Subcutaneous abdominal adipose tissue (tissue), 5 donors: ENCODE measurements at regions not wholly inside any gene's neighbourhood (a gene's known extent, or its start where the extent isn't known, plus 50 kb on each side); places are given as distances from the start of the nearest gene placed in this dataset.

Experiments used
- H3K27ac ChIP-seq: one replicate; pipeline ENCODE4 v1.7.0; 2013; ENCODE audit warnings: low read depth, mild to moderate bottlenecking, inconsistent platforms, low read length, moderate library complexity
- H3K27me3 ChIP-seq, 5 donors: one replicate each; pipeline ENCODE4 v1.7.0; 2013; ENCODE audit warnings: low read length in 5 of 5, inconsistent platforms in 1 of 5; ENCODE audit not compliant: control insufficient read depth in 5 of 5, insufficient read depth in 4 of 5
- H3K36me3 ChIP-seq, 5 donors: one replicate each; pipeline ENCODE4 v1.7.0; 2013; ENCODE audit warnings: low read length in 5 of 5; ENCODE audit not compliant: control insufficient read depth in 5 of 5, insufficient read depth in 5 of 5
- H3K4me1 ChIP-seq, 5 donors: one replicate each; pipeline ENCODE4 v1.7.0; 2013; ENCODE audit warnings: low read length in 5 of 5, mild to moderate bottlenecking in 3 of 5, moderate library complexity in 1 of 5; ENCODE audit not compliant: control insufficient read depth in 5 of 5, insufficient read depth in 5 of 5
- H3K4me3 ChIP-seq, 5 donors: one replicate each; pipeline ENCODE4 v1.7.0; 2013; ENCODE audit warnings: low read length in 5 of 5, low read depth in 1 of 5
- H3K9ac ChIP-seq, 5 donors: one replicate each; pipeline ENCODE4 v1.7.0; 2013; ENCODE audit warnings: low read length in 5 of 5, mild to moderate bottlenecking in 4 of 5, moderate library complexity in 3 of 5
- H3K9me3 ChIP-seq, 5 donors: one replicate each; pipeline ENCODE4 v1.7.0; 2013; ENCODE audit warnings: low read length in 5 of 5; ENCODE audit not compliant: control insufficient read depth in 5 of 5
- donor health status: healthy.
- donor health status: healthy.
- donor health status: healthy.
- donor health status: healthy.
- donor health status: healthy.

DNA sequence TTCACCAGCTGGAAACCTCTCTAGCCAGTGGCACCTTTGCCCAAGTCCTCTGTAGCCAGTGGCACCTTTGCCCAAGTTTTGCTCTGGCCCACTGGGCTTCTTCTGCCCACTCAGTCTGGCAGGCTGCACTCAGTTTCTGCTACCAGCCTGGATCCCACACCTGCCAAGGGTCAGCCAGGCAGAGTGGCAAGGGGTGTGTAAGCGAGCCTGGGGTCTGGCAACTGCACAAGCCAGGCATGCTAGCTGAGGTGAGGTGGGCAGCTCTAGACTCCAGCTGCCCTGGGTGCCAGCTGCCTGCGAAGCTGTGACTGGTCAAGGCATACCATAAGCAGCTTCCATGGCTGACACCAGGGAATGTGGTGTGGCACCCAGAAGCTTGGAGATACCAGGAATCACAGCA lies 233.1 kb upstream of the DKK2 start:
- no peak overlapping the region for H3K9ac ChIP-seq
- no peak overlapping the region for H3K27ac ChIP-seq
- peaks cover 0 to 2% (median 0%) of the 10 kb centered on the region in 5 donors for H3K9me3 ChIP-seq
- H3K27me3 ChIP-seq: no peaks in the 10 kb centered on the region
- no peaks in the 10 kb centered on the region for H3K36me3 ChIP-seq
- no peaks in the 10 kb centered on the region for H3K4me1 ChIP-seq
- no peak overlapping the region for H3K4me3 ChIP-seq

DNA sequence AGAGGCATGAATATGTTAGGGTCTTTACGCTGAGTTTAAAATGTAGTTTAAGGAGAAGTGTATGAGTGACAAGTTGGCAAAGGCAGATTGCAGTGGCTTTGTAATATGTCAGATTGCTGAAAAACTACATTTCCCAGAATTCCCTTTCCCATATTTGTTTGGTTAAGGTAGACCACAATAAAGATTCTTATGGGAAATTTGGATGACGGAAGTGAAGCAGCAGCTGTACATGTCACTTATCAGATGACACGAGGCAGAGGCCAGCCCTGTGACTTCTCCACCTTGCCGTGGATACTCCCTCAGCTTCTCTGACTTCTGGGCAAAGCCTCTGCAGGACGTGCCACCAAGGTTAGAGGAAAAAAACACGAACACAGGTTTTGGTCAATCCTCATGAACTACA lies 229.7 kb upstream of the DKK2 start:
- Histone ChIP-seq H3K27ac (no peak overlapping the region), H3K4me3 (no peak overlapping the region), H3K9ac (no peak overlapping the region), H3K4me1 (no peaks in the 10 kb centered on the region), H3K9me3 (peaks cover 0 to 2% (median 0%) of the 10 kb centered on the region in 5 donors), H3K27me3 (no peaks in the 10 kb centered on the region), H3K36me3 (no peaks in the 10 kb centered on the region)

DNA sequence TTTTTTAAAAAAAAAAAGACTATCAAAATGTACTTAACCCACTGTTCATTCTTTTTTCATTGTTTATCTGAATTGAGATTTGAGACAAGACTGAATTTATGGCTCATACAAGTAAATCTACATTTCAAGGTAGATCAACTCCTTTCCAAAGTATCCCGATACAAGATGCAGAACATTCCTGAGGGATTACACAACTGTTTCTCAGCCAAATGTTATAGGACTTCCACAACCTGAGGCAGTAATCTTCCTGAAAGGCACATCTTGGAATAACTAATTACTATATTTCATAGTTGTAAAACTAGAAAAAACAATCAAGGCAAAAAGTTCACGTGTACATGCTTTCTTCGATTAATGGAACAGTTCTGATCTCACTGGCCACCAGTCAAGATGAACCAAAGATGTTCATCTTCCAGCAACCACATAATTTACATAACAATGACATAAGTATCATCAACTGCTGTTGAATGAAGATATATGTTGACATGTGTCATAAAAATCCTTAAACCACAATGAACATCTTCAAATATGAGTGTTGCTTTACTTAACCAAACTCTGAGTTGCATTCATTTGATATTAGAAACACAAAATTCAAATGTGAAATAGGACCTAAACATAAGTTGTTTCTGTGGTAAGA lies 225.2 kb upstream of the DKK2 start:
- Histone ChIP-seq H3K4me3 (no peak overlapping the region), H3K4me1 (no peaks in the 10 kb centered on the region), H3K9ac (no peak overlapping the region), H3K9me3 (no peaks in the 10 kb centered on the region), H3K36me3 (no peaks in the 10 kb centered on the region), H3K27ac (no peak overlapping the region), H3K27me3 (no peaks in the 10 kb centered on the region)

DNA sequence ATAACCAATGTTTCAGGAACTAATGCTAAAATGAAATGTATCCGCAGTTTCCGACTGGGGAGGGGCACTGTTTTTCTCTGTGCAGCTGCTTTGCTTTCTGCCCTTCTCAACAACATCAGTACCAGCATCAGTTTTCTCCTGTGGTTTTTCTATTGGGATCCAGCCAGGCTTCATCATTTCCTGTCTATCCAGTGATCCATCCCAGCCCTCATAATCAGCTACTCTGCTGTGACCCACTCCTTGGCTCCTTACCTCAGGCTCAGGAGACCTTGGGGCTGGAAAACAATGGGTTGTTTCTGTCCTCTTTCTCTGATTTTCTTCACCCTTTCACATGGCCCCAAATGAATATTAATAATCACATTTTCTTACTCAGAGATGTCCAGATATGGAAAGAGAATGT lies 222.2 kb upstream of the DKK2 start:
- Histone ChIP-seq H3K27ac (no peak overlapping the region), H3K9me3 (no peaks in the 10 kb centered on the region), H3K9ac (no peak overlapping the region), H3K36me3 (no peaks in the 10 kb centered on the region), H3K27me3 (no peaks in the 10 kb centered on the region), H3K4me1 (no peaks in the 10 kb centered on the region), H3K4me3 (no peak overlapping the region)

DNA sequence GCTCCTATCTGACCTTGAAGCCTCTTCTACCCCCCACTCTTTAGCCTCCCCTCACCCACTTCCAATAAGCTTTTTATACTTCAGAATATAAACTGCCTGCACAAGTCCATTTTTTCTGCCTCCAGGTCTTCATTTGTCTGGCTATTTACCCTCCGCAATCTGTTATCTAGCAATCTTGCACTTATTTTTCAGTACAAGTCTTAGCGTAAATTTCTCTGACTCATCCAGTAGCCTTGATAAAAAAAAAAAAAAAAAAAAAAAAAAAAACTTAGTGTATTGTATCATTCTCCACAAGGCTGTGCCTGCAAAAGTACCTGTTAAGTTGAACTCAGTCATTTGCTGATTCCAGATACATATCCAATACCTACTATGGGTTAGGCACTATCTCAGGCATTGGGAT lies 219.5 kb upstream of the DKK2 start:
- Histone ChIP-seq H3K27me3 (no peaks in the 10 kb centered on the region), H3K36me3 (no peaks in the 10 kb centered on the region), H3K27ac (no peak overlapping the region), H3K4me3 (no peak overlapping the region), H3K9me3 (no peaks in the 10 kb centered on the region), H3K4me1 (no peaks in the 10 kb centered on the region), H3K9ac (no peak overlapping the region)

DNA sequence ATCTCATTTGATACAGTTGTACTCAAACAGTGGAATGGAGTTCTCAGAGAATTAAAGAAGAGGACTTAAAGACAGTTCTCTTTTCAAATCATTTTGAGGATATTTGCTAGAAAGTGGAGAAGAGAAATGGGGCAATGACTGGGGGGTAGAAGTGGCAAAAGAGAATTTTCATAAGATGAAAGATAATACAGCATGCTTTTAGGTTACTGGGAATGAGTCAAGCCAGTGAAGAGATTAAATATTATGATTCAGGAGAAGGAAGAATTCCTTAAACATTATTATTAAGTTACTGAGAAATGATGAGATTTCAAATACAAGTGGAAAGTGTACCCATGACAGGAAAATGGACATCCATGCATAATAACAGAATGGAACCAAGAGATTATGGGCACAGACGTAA lies 219.0 kb upstream of the DKK2 start:
- no peak overlapping the region for H3K27ac ChIP-seq

DNA sequence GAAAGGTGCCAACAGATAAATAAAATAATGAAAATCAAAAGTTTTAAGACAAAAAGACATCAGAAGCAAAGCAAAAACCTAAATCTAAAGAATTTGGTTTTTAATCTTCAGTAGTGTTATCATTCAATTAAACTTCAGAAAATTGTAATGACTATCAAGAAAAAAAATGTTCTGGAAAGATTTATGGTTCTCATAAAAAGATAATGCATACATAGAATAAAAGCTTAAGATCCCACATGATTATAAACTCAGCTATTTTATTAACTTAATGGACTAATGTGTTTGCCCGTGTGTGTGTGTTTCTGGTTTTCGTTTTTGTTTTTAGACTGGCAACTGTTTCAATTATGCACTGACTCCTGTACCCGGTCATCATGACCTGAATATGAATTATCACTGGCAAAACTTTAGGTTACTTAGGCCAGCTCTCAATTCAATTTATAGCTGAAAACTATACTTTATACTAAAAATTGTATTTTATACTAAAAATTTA lies 217.5 kb upstream of the DKK2 start:
- H3K36me3 ChIP-seq: no peaks in the 10 kb centered on the region
- no peaks in the 10 kb centered on the region for H3K4me1 ChIP-seq
- no peak overlapping the region for H3K4me3 ChIP-seq
- no peak overlapping the region for H3K9ac ChIP-seq
- H3K27me3 ChIP-seq: no peaks in the 10 kb centered on the region
- H3K9me3 ChIP-seq: no peaks in the 10 kb centered on the region
- no peak overlapping the region for H3K27ac ChIP-seq

More for the DNA sequence above, 219.0 kb upstream of the DKK2 start:
- Histone ChIP-seq H3K4me1 (no peaks in the 10 kb centered on the region), H3K9ac (no peak overlapping the region), H3K36me3 (no peaks in the 10 kb centered on the region), H3K27me3 (no peaks in the 10 kb centered on the region), H3K4me3 (no peak overlapping the region), H3K9me3 (no peaks in the 10 kb centered on the region)

DNA sequence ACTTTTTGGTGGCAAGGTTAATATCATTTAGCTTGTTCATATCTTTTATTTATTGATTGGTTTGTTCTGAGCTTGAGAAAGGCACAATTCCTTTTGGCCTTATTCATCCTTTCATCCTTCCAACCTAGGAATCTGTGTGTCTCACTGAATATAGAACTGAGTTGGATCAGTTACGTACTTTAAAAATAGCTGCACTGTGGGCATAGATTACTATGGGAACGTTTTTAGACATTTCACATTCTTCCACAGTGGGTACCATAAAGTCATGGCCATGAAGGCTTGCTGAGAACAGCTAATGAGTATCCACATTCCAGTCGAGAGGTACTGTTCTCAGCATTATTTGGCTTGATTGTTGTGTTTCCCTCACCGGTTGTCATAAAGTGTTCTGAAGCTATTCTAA lies 217.0 kb upstream of the DKK2 start:
- no peaks in the 10 kb centered on the region for H3K36me3 ChIP-seq
- no peaks in the 10 kb centered on the region for H3K9me3 ChIP-seq
- H3K9ac ChIP-seq: no peak overlapping the region
- H3K4me3 ChIP-seq: no peak overlapping the region
- no peaks in the 10 kb centered on the region for H3K4me1 ChIP-seq
- no peak overlapping the region for H3K27ac ChIP-seq
- no peaks in the 10 kb centered on the region for H3K27me3 ChIP-seq

DNA sequence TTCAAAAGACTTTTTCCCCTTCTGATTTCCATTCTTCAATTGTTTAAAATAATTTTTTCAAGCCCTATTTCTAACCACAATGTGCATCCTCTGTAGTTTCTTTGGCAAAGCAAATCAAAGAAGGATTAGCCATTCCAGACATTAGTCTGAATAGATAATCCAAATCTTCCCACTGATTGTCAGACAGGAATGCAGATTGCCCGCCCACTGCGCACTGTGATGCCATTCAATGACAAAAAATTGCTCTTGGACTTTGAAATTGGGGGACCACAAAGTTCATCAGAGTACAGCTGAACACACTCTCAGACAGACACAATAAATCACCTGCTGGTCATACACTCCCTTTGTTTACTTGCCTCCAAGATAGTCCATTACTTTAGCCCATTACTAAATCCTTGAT lies 216.5 kb upstream of the DKK2 start:
- Histone ChIP-seq H3K4me1 (no peaks in the 10 kb centered on the region), H3K36me3 (no peaks in the 10 kb centered on the region), H3K9ac (no peak overlapping the region), H3K4me3 (no peak overlapping the region), H3K27me3 (no peaks in the 10 kb centered on the region), H3K27ac (no peak overlapping the region), H3K9me3 (no peaks in the 10 kb centered on the region)

DNA sequence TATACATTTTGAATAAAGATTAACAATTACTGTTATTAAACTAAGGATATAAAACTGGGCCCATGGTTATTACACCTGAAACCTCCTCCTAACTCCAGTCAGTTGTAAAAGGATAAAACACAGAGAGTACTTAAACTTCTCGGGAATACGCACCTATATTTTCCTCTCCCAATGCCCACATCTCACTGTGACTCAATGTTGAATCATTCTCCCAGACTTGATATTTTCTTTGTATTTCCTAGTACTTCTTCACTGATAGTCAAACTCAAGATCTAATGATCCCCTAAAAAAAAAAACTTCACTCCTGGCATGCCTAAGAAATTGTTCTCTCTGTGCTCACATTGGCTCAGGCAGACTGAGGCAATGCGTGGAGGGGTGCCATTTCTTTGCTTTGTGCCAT lies 212.5 kb upstream of the DKK2 start:
- Histone ChIP-seq H3K27ac (no peak overlapping the region), H3K9ac (no peak overlapping the region), H3K27me3 (no peaks in the 10 kb centered on the region), H3K9me3 (no peaks in the 10 kb centered on the region), H3K4me1 (no peaks in the 10 kb centered on the region), H3K36me3 (no peaks in the 10 kb centered on the region), H3K4me3 (no peak overlapping the region)

DNA sequence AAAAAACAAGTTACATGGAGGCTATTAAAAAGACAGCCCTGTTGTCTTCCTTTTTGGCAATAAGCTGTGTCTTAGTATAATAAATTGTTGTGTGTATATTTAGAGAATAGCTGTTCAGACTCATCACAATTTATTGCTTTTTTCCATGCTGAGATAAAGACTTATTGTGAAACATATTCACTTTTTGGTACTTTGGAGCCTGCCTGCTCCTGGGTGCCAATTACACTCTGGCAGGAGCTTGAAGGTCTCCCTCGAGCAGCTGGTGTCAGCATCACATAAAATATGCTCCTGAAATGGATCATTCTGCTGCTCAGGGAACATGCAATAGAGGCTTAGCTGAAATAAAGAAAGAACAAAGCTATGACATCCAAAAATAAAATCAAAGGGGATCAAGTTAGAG lies 211.6 kb upstream of the DKK2 start:
- Histone ChIP-seq H3K9me3 (no peaks in the 10 kb centered on the region), H3K27me3 (no peaks in the 10 kb centered on the region), H3K36me3 (no peaks in the 10 kb centered on the region), H3K4me3 (no peak overlapping the region), H3K4me1 (no peaks in the 10 kb centered on the region), H3K9ac (no peak overlapping the region), H3K27ac (no peak overlapping the region)
